ENCODE measurements at regions not wholly inside any gene's neighbourhood (a gene's known extent, or its start where the extent isn't known, plus 50 kb on each side); places are given as distances from the start of the nearest gene placed in this dataset.

GRCh38 chr6:6915219-6915618, 192.5 kb upstream of the RREB1 start:
- peak overlapping the region; percentile 76 for H2AFZ ChIP-seq (ENCODE audit: insufficient read depth, low read depth, low read length, poor library complexity, severe bottlenecking)
- peak overlapping the region; percentile 74 for H3K4me2 ChIP-seq (replicated peaks; ENCODE audit: extremely low read depth, low read length, poor library complexity, severe bottlenecking)
- intact Hi-C loops (cut with micrococcal nuclease): no loop called here

GRCh38 chr6:6915813-6916547, 191.8 kb upstream of the RREB1 start:
- WGBS (ENCODE audit: insufficient coverage): 0% methylated on average over 3 of the region's 9 CpGs
- H3K79me2 ChIP-seq (ENCODE audit: insufficient read depth, low read length): no peaks in the 10 kb centered on the region
- DNase-seq: peak in 1 of 3 donors; percentile 58
- no peaks in the 10 kb centered on the region for H4K20me1 ChIP-seq (ENCODE audit: insufficient read depth, low read length)
- Mint-ChIP-seq H3K4me3 (peak overlapping the region; percentile 64 to 83), H3K36me3 (no peaks in the 10 kb centered on the region), H3K27me3 (ENCODE audit: low read depth in 3 of 3) (peaks cover 0 to 6% (median 0%) of the 10 kb centered on the region in 3 donors), H3K4me1 (peaks cover 50% of the 10 kb centered on the region), H3K27ac (peak overlapping the region; percentile 86 to 95 (median 92)), H3K9me3 (peaks cover 0 to 2% (median 0%) of the 10 kb centered on the region in 7 donors)
- peak overlapping the region; percentile 30 to 74 (median 66) for H3K4me3 ChIP-seq (replicated peaks in 1 of 3; ENCODE audit: low read depth in 2 of 3, low read length in 3 of 3)
- peak overlapping the region; percentile 62 to 84 for H3K27ac ChIP-seq (ENCODE audit: low read depth in 1 of 2, low read length in 2 of 2)
- no peaks in the 10 kb centered on the region for H3K36me3 ChIP-seq (replicated peaks in 1 of 2; ENCODE audit: control insufficient read depth in 1 of 2, insufficient read depth in 2 of 2, low read length in 2 of 2)
- H3K9ac ChIP-seq (ENCODE audit: insufficient read depth, low read length, poor library complexity, severe bottlenecking): peak overlapping the region; percentile 59
- peak overlapping the region; percentile 74 for H3K4me2 ChIP-seq (replicated peaks; ENCODE audit: extremely low read depth, low read length, poor library complexity, severe bottlenecking)
- H3K9me3 ChIP-seq (replicated peaks in 1 of 2; ENCODE audit: control insufficient read depth in 1 of 2, insufficient read depth in 1 of 2, low read length in 2 of 2): no peaks in the 10 kb centered on the region
- peaks cover 37 to 47% of the 10 kb centered on the region in 2 donors for H3K4me1 ChIP-seq (ENCODE audit: control insufficient read depth in 1 of 2, insufficient read depth in 2 of 2, low read length in 2 of 2)
- intact Hi-C loops (cut with micrococcal nuclease): no loop called here
- TF ChIP-seq CTCF (IDR thresholded peaks at IDR 0.05): no peak
- no peaks in the 10 kb centered on the region for H3K27me3 ChIP-seq (ENCODE audit: control insufficient read depth in 2 of 2, insufficient read depth in 2 of 2, low read length in 2 of 2)
- H2AFZ ChIP-seq (ENCODE audit: insufficient read depth, low read depth, low read length, poor library complexity, severe bottlenecking): peak overlapping the region; percentile 76

More at GRCh38 chr6:6915219-6915618, 192.5 kb upstream of the RREB1 start:
- Mint-ChIP-seq H3K4me3 (peak overlapping the region; percentile 64 to 83), H3K27ac (peak overlapping the region; percentile 86 to 95 (median 92)), H3K27me3 (ENCODE audit: low read depth in 3 of 3) (peaks cover 0 to 6% (median 0%) of the 10 kb centered on the region in 3 donors), H3K9me3 (no peaks in the 10 kb centered on the region), H3K4me1 (peaks cover 45% of the 10 kb centered on the region), H3K36me3 (no peaks in the 10 kb centered on the region)
- peak overlapping the region; percentile 62 to 84 for H3K27ac ChIP-seq (ENCODE audit: low read depth in 1 of 2, low read length in 2 of 2)
- H3K27me3 ChIP-seq (ENCODE audit: control insufficient read depth in 2 of 2, insufficient read depth in 2 of 2, low read length in 2 of 2): no peaks in the 10 kb centered on the region
- peak overlapping the region; percentile 30 to 74 (median 66) for H3K4me3 ChIP-seq (replicated peaks in 1 of 3; ENCODE audit: low read depth in 2 of 3, low read length in 3 of 3)
- no peak for DNase-seq
- WGBS (ENCODE audit: insufficient coverage): 45% methylated on average over 2 of the region's 3 CpGs
- H3K9me3 ChIP-seq (replicated peaks in 1 of 2; ENCODE audit: control insufficient read depth in 1 of 2, insufficient read depth in 1 of 2, low read length in 2 of 2): no peaks in the 10 kb centered on the region
- H3K36me3 ChIP-seq (replicated peaks in 1 of 2; ENCODE audit: control insufficient read depth in 1 of 2, insufficient read depth in 2 of 2, low read length in 2 of 2): no peaks in the 10 kb centered on the region
- H3K9ac ChIP-seq (ENCODE audit: insufficient read depth, low read length, poor library complexity, severe bottlenecking): peak overlapping the region; percentile 59
- TF ChIP-seq CTCF (IDR thresholded peaks at IDR 0.05): no peak
- no peaks in the 10 kb centered on the region for H4K20me1 ChIP-seq (ENCODE audit: insufficient read depth, low read length)
- H3K4me1 ChIP-seq (ENCODE audit: control insufficient read depth in 1 of 2, insufficient read depth in 2 of 2, low read length in 2 of 2): peaks cover 37 to 47% of the 10 kb centered on the region in 2 donors
- H3K79me2 ChIP-seq (ENCODE audit: insufficient read depth, low read length): no peaks in the 10 kb centered on the region

All from CD14-positive monocyte (primary cell).